GM23338 (cell line): ENCODE measurements at regions not wholly inside any gene's neighbourhood (a gene's known extent, or its start where the extent isn't known, plus 50 kb on each side); places are given as distances from the start of the nearest gene placed in this dataset.

Experiments
- CREB1 ChIP-seq: fragments of 250-450 bp; sonication (Bioruptor Pico); IDR thresholded peaks from 2 replicates; pipeline ENCODE4 v1.5.0; 2020; ENCODE audit warnings: low read depth, mild to moderate bottlenecking, moderate library complexity
- ETS1 ChIP-seq: IDR thresholded peaks from 2 replicates; pipeline ENCODE4 v1.6.1; 2016; ENCODE audit warnings: antibody characterized with exemption
- EZH2 ChIP-seq: fragments of 200-600 bp; sonication (generic); IDR thresholded peaks from one replicate; pipeline ENCODE4 v1.8.0; 2017; ENCODE audit warnings: antibody characterized with exemption, mild to moderate bottlenecking, low read depth; ENCODE audit not compliant: unreplicated experiment
- EZH2phosphoT487 ChIP-seq: fragments of 200-600 bp; sonication (generic); IDR thresholded peaks from one replicate; pipeline ENCODE4 v1.8.1; 2018; ENCODE audit warnings: antibody characterized with exemption; ENCODE audit not compliant: unreplicated experiment
- JUNB ChIP-seq: IDR thresholded peaks from one replicate; pipeline ENCODE4 v1.6.1; 2016; ENCODE audit warnings: antibody characterized with exemption; ENCODE audit not compliant: unreplicated experiment
- NANOG ChIP-seq: IDR thresholded peaks from 2 replicates; pipeline ENCODE4 v1.6.1; 2016; ENCODE audit warnings: antibody characterized with exemption, borderline replicate concordance
- POLR2AphosphoS5 ChIP-seq: IDR thresholded peaks from 2 replicates; pipeline ENCODE4 v1.6.1; 2016; ENCODE audit warnings: antibody characterized with exemption, low read depth
- REST ChIP-seq: IDR thresholded peaks from one replicate; pipeline ENCODE4 v1.6.1; 2018; ENCODE audit warnings: antibody characterized with exemption; ENCODE audit not compliant: unreplicated experiment
- STAT1 ChIP-seq: IDR thresholded peaks from one replicate; pipeline ENCODE4 v1.6.1; 2016; ENCODE audit warnings: antibody characterized with exemption; ENCODE audit not compliant: unreplicated experiment
- ZNF331 ChIP-seq: fragments of 250-450 bp; sonication (Bioruptor Pico); IDR thresholded peaks from 2 replicates; pipeline ENCODE4 v1.5.0; 2020; ENCODE audit warnings: low read depth, mild to moderate bottlenecking, moderate library complexity
- TF ChIP-seq, protein P1 (sequence below), 2 experiments: fragments of 200-600 bp in 1 of 2; sonication (generic) in 1 of 2; conservative IDR thresholded peaks; 2 replicates each; pipeline versions ENCODE4 v1.5.1 to v1.6.1; 2016 to 2017; ENCODE audit warnings: antibody characterized with exemption in 2 of 2, low read depth in 2 of 2, mild to moderate bottlenecking in 2 of 2, moderate library complexity in 1 of 2

- TF ChIP-seq, protein P1, sequence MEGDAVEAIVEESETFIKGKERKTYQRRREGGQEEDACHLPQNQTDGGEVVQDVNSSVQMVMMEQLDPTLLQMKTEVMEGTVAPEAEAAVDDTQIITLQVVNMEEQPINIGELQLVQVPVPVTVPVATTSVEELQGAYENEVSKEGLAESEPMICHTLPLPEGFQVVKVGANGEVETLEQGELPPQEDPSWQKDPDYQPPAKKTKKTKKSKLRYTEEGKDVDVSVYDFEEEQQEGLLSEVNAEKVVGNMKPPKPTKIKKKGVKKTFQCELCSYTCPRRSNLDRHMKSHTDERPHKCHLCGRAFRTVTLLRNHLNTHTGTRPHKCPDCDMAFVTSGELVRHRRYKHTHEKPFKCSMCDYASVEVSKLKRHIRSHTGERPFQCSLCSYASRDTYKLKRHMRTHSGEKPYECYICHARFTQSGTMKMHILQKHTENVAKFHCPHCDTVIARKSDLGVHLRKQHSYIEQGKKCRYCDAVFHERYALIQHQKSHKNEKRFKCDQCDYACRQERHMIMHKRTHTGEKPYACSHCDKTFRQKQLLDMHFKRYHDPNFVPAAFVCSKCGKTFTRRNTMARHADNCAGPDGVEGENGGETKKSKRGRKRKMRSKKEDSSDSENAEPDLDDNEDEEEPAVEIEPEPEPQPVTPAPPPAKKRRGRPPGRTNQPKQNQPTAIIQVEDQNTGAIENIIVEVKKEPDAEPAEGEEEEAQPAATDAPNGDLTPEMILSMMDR (conservative IDR thresholded peaks at IDR 0.05; ENCODE audit: low read depth in 2 of 2), result no peak
- TF ChIP-seq EZH2 (no peak), POLR2AphosphoS5 (no peak), EZH2phosphoT487 (no peak), REST (no peak), STAT1 (no peak), CREB1 (CRISPR knock-in tag) (no peak), ZNF331 (CRISPR knock-in tag) (no peak), NANOG (no peak), JUNB (no peak), ETS1 (no peak)
Measured at GRCh38 chr21:31493350-31493880, 149.4 kb upstream of the TIAM1 start.
